ENCODE measurements at regions not wholly inside any gene's neighbourhood (a gene's known extent, or its start where the extent isn't known, plus 50 kb on each side); places are given as distances from the start of the nearest gene placed in this dataset.

DNA sequence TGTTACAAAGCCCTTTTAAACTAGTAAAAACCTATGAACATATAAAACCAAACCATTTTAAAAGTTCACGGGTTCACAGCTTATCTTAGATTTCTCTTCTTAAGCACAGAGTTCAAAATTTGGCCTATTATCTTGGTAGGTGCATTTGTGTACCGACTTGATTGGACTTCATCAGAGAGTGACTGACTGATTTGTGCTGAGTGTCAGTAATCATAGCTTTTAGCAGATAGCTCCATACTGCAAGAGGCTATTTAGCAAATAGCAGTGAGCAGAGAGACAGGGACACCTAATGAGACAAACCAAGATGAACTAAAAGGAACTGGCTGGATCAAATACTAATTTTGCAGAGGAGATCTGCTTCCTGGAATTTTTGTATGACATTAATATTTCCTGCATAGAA is 274.5 kb downstream of the PRR16 start:
- intact Hi-C loops (cut with micrococcal nuclease): no loop called here
- TF ChIP-seq, protein P1, sequence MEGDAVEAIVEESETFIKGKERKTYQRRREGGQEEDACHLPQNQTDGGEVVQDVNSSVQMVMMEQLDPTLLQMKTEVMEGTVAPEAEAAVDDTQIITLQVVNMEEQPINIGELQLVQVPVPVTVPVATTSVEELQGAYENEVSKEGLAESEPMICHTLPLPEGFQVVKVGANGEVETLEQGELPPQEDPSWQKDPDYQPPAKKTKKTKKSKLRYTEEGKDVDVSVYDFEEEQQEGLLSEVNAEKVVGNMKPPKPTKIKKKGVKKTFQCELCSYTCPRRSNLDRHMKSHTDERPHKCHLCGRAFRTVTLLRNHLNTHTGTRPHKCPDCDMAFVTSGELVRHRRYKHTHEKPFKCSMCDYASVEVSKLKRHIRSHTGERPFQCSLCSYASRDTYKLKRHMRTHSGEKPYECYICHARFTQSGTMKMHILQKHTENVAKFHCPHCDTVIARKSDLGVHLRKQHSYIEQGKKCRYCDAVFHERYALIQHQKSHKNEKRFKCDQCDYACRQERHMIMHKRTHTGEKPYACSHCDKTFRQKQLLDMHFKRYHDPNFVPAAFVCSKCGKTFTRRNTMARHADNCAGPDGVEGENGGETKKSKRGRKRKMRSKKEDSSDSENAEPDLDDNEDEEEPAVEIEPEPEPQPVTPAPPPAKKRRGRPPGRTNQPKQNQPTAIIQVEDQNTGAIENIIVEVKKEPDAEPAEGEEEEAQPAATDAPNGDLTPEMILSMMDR (IDR thresholded peaks at IDR 0.05; ENCODE audit: borderline replicate concordance): no peak
- DNase-seq: no peak

DNA sequence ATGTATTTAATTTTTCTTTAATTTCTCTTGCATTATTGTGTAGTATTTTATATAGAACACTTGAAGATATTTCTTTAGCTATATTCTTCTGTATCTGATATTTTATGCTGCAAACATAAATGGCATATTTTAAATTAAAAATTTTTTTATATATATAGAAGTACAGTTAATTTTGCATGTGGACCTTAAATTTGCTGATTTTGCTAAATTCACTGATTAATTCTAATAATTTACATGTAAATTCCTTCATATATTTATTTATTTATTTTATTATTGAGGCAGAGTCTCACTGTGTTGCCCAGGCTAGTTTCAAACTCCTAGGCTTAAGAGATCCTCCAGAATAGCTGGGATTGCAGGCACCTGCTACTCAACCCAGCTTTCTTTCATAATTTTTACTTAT is 276.9 kb downstream of the PRR16 start:
- H3K36me3 ChIP-seq: no peaks in the 10 kb centered on the region
- DNase-seq: no peak
- TF ChIP-seq, protein P1 (IDR thresholded peaks at IDR 0.05; ENCODE audit: borderline replicate concordance): no peak
- no peaks in the 10 kb centered on the region for H3K4me1 ChIP-seq
- no peaks in the 10 kb centered on the region for H3K9me3 ChIP-seq (replicated peaks)
- intact Hi-C loops (cut with micrococcal nuclease): no loop called here
- H3K27me3 ChIP-seq (ENCODE audit: low read depth): no peaks in the 10 kb centered on the region
- H3K4me3 ChIP-seq: no peak overlapping the region
- no peak overlapping the region for H3K27ac ChIP-seq (replicated peaks)

More for the DNA sequence above, 274.5 kb downstream of the PRR16 start:
- Histone ChIP-seq H3K9me3 (replicated peaks) (no peaks in the 10 kb centered on the region), H3K27me3 (ENCODE audit: low read depth) (no peaks in the 10 kb centered on the region), H3K4me1 (no peaks in the 10 kb centered on the region), H3K4me3 (no peak overlapping the region), H3K36me3 (no peaks in the 10 kb centered on the region), H3K27ac (replicated peaks) (no peak overlapping the region)

DNA sequence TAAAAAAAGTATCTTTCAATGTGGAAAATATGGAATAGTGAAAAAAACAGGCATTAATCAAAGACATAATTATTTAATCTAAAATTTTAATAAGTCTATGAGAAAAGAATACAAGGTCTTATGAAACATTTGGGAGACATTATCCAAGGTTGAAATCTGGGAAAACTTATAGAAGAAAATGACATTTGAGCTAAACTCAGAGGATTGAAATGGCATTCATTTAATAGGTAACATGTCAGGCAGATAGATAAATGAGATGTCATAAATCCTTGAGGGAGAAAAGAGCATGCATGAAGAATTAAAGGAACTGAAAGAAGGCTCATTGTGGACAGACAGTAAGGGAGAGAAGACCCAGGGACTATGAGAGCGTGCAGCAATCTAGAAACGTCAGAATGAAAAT is 284.4 kb downstream of the PRR16 start:
- intact Hi-C loops (cut with micrococcal nuclease): no loop called here
- Histone ChIP-seq H3K4me1 (no peaks in the 10 kb centered on the region), H3K9me3 (replicated peaks) (no peaks in the 10 kb centered on the region), H3K27ac (replicated peaks) (no peak overlapping the region), H3K4me3 (no peak overlapping the region), H3K27me3 (ENCODE audit: low read depth) (no peaks in the 10 kb centered on the region), H3K36me3 (no peaks in the 10 kb centered on the region)
- TF ChIP-seq, protein P1 (IDR thresholded peaks at IDR 0.05; ENCODE audit: borderline replicate concordance): no peak
- no peak for DNase-seq

DNA sequence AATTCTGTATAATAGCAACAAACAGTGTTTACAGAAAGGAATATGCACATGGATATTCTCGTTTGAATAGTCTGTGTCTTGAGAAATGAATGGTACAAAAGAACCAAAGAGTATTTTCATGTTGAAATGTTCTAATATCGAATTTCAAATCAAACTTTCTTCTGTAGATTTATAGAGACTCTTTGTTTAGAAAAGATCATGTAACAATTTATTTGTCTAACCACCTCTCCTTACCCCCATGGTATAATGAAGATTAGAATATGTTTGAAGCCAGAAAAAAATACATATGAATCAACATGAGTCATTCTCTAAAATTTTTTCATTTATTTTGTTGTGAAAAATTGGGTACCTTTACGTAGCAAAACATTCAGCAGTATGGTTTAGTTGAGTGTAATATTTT is 285.6 kb downstream of the PRR16 start:
- Histone ChIP-seq H3K27ac (replicated peaks) (no peak overlapping the region), H3K36me3 (no peaks in the 10 kb centered on the region), H3K4me1 (no peaks in the 10 kb centered on the region), H3K9me3 (replicated peaks) (no peaks in the 10 kb centered on the region), H3K4me3 (no peak overlapping the region), H3K27me3 (ENCODE audit: low read depth) (no peaks in the 10 kb centered on the region)
- intact Hi-C loops (cut with micrococcal nuclease): no loop called here
- TF ChIP-seq, protein P1 (IDR thresholded peaks at IDR 0.05; ENCODE audit: borderline replicate concordance): no peak
- DNase-seq: no peak

DNA sequence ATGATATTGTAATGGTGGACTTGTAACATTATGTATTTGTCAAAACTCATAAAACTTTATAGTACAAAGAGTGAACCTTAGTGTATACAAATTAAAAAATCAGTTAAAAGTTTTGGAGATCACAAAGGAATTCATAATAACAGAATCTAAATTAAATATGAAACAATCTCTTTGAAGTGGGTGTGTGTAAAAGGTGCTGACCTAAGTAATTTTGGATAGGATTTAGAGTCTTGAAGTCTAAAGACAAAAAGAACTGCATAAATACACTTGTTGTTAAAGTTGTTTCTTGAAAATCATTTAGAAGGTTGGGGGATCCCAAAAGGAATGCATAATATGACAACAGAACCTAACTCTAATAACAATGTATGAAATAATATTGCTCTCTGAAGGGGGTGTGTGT is 295.5 kb downstream of the PRR16 start:
- Histone ChIP-seq H3K4me3 (no peak overlapping the region), H3K27me3 (ENCODE audit: low read depth) (no peaks in the 10 kb centered on the region), H3K36me3 (no peaks in the 10 kb centered on the region), H3K9me3 (replicated peaks) (peaks cover 26% of the 10 kb centered on the region), H3K4me1 (no peaks in the 10 kb centered on the region), H3K27ac (replicated peaks) (no peak overlapping the region)
- TF ChIP-seq, protein P1 (IDR thresholded peaks at IDR 0.05; ENCODE audit: borderline replicate concordance): no peak
- intact Hi-C loops (cut with micrococcal nuclease): no loop called here
- DNase-seq: no peak

DNA sequence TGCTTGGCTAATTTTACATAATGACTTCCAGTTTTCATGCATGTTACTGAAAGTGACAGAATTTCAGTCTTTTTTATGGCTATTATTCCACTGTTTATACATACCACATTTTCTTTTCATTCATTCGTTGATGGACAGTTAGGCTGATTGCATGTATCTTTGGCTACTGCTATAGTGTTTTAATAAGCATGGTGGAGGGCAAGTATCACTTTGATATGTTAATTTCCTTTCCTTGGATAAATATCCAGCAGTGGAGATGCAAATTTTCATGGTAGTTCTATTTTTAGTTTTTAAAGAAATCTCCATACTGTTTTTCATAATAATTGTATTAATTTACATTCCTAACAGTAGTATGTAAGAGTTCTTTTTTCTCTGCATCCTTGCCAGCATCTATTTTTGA is 297.9 kb downstream of the PRR16 start:
- Histone ChIP-seq H3K36me3 (no peaks in the 10 kb centered on the region), H3K4me3 (no peak overlapping the region), H3K27me3 (ENCODE audit: low read depth) (no peaks in the 10 kb centered on the region), H3K9me3 (replicated peaks) (peaks cover 6% of the 10 kb centered on the region), H3K4me1 (no peaks in the 10 kb centered on the region), H3K27ac (replicated peaks) (no peak overlapping the region)
- intact Hi-C loops (cut with micrococcal nuclease): no loop called here
- TF ChIP-seq, protein P1 (IDR thresholded peaks at IDR 0.05; ENCODE audit: borderline replicate concordance): no peak
- no peak for DNase-seq

Measured in left ventricle myocardium inferior (tissue), 1 donor.